SU-DHL-6 (cell line): ENCODE measurements at regions not wholly inside any gene's neighbourhood (a gene's known extent, or its start where the extent isn't known, plus 50 kb on each side); places are given as distances from the start of the nearest gene placed in this dataset.

ENCODE experiments used
- H2AFZ ChIP-seq: fragments of 200-600 bp; sonication (generic); 2 replicates; pipeline ENCODE4 v1.6.1; 2014; ENCODE audit warnings: low read depth, mild to moderate bottlenecking, moderate library complexity, mixed read lengths, antibody characterized with exemption, low read length; ENCODE audit not compliant: severe bottlenecking
- H3F3A ChIP-seq: fragments of 200-600 bp; shearing (Covaris generic); 2 replicates; pipeline ENCODE4 v1.6.0; 2016; ENCODE audit warnings: antibody characterized with exemption, mild to moderate bottlenecking; ENCODE audit not compliant: insufficient read depth
- H3K27ac ChIP-seq: fragments of 200-600 bp; sonication (generic); 2 replicates; pipeline ENCODE4 v1.5.1; 2016; ENCODE audit warnings: low read depth, mild to moderate bottlenecking, low read length, moderate library complexity, mixed read lengths
- H3K27me3 ChIP-seq: fragments of 200-600 bp; sonication (generic), shearing (Covaris generic); 2 replicates; pipeline ENCODE4 v1.6.0; 2014; ENCODE audit warnings: mild to moderate bottlenecking, low read length
- H3K36me3 ChIP-seq: fragments of 200-600 bp; sonication (generic); 2 replicates; pipeline ENCODE4 v1.6.1; 2014; ENCODE audit warnings: mild to moderate bottlenecking, low read length, mixed read lengths
- H3K4me2 ChIP-seq: fragments of 300-600, 200-600 bp; shearing (Covaris generic), sonication (generic); 2 replicates; pipeline ENCODE4 v1.6.0; 2014; ENCODE audit warnings: low read length, low read depth, mild to moderate bottlenecking; ENCODE audit not compliant: poor library complexity, severe bottlenecking
- H3K4me3 ChIP-seq: fragments of 200-600 bp; sonication (generic); 2 replicates; pipeline ENCODE4 v1.5.1; 2014; ENCODE audit warnings: antibody characterized with exemption, low read length, mild to moderate bottlenecking, mixed read lengths; ENCODE audit not compliant: insufficient read depth, poor library complexity, severe bottlenecking
- H3K79me2 ChIP-seq: fragments of 200-600 bp; sonication (generic); 2 replicates; pipeline ENCODE4 v1.6.1; 2014; ENCODE audit warnings: mild to moderate bottlenecking, low read length, moderate library complexity; ENCODE audit not compliant: insufficient read depth
- H3K9ac ChIP-seq: fragments of 200-600 bp; sonication (generic); 2 replicates; pipeline ENCODE4 v1.7.0; 2014; ENCODE audit warnings: mild to moderate bottlenecking, low read length
- H3K9me2 ChIP-seq: fragments of 200-600 bp; sonication (generic); replicated peaks from 2 replicates; pipeline ENCODE4 v1.6.1; 2014; ENCODE audit warnings: low read length; ENCODE audit not compliant: insufficient read depth
- H3K9me3 ChIP-seq: fragments of 200-600 bp; sonication (generic); 2 replicates; pipeline ENCODE4 v1.6.1; 2014; ENCODE audit warnings: low read length, mixed read lengths; ENCODE audit not compliant: insufficient read depth
- H4K20me1 ChIP-seq: fragments of 200-600 bp; sonication (generic); 2 replicates; pipeline ENCODE4 v1.6.1; 2014; ENCODE audit warnings: low read depth, mild to moderate bottlenecking, antibody characterized with exemption, low read length, moderate library complexity, mixed read lengths
- CTCF ChIP-seq: fragments of 200-600 bp; sonication (generic); IDR thresholded peaks from one replicate; pipeline ENCODE4 v1.5.1; 2017; ENCODE audit warnings: antibody characterized with exemption, mild to moderate bottlenecking, low read length, moderate library complexity; ENCODE audit not compliant: insufficient read depth, poor library complexity, severe bottlenecking
- EZH2phosphoT487 ChIP-seq: fragments of 200-600 bp; sonication (generic), shearing (Covaris generic); conservative IDR thresholded peaks from 2 replicates; pipeline ENCODE4 v1.6.1; 2018; ENCODE audit warnings: mild to moderate bottlenecking, antibody characterized with exemption, low read length, moderate library complexity, mixed read lengths

- TF ChIP-seq EZH2phosphoT487 (no peak), CTCF (no peak)
- Histone ChIP-seq H4K20me1 (no peaks in the 10 kb centered on the region), H3K27me3 (no peaks in the 10 kb centered on the region), H3K4me3 (no peak overlapping the region), H3K36me3 (no peaks in the 10 kb centered on the region), H3K4me2 (no peak overlapping the region), H2AFZ (no peak overlapping the region), H3K27ac (no peak overlapping the region), H3K9ac (no peak overlapping the region), H3K9me3 (no peaks in the 10 kb centered on the region), H3K9me2 (no peaks in the 10 kb centered on the region), H3F3A (no peaks in the 10 kb centered on the region), H3K79me2 (no peaks in the 10 kb centered on the region)
Measured at GRCh38 chr1:98278055-98278454, 357.2 kb upstream of the DPYD start.

- H3K27me3 ChIP-seq = no peaks in the 10 kb centered on the region
- no peak for TF ChIP-seq EZH2phosphoT487
- TF ChIP-seq CTCF = no peak
- no peak overlapping the region for H3K9ac ChIP-seq
- no peaks in the 10 kb centered on the region for H3K9me2 ChIP-seq
- H2AFZ ChIP-seq = no peak overlapping the region
- H4K20me1 ChIP-seq = no peaks in the 10 kb centered on the region
- no peak overlapping the region for H3K4me3 ChIP-seq
- H3F3A ChIP-seq = no peaks in the 10 kb centered on the region
- H3K4me2 ChIP-seq = no peak overlapping the region
- no peaks in the 10 kb centered on the region for H3K36me3 ChIP-seq
- no peak overlapping the region for H3K27ac ChIP-seq
- H3K79me2 ChIP-seq = no peaks in the 10 kb centered on the region
- no peaks in the 10 kb centered on the region for H3K9me3 ChIP-seq
Measured at GRCh38 chr1:98277118-98277517, 356.3 kb upstream of the DPYD start.

GRCh38 chr1:98276514-98276913, 355.7 kb upstream of the DPYD start:
- Histone ChIP-seq H3K4me2 (no peak overlapping the region), H3K9me3 (no peaks in the 10 kb centered on the region)

More at GRCh38 chr1:98276514-98276913, 355.7 kb upstream of the DPYD start:
- H3F3A ChIP-seq = no peaks in the 10 kb centered on the region
- H3K9me2 ChIP-seq = no peaks in the 10 kb centered on the region
- no peak overlapping the region for H3K27ac ChIP-seq
- no peak overlapping the region for H3K9ac ChIP-seq
- H3K4me3 ChIP-seq = no peak overlapping the region
- no peaks in the 10 kb centered on the region for H4K20me1 ChIP-seq
- H3K79me2 ChIP-seq = no peaks in the 10 kb centered on the region
- H3K36me3 ChIP-seq = no peaks in the 10 kb centered on the region
- no peak for TF ChIP-seq EZH2phosphoT487
- no peak for TF ChIP-seq CTCF
- no peaks in the 10 kb centered on the region for H3K27me3 ChIP-seq
- no peak overlapping the region for H2AFZ ChIP-seq
